Lower leg skin (tissue), 4 donors: ENCODE measurements at regions not wholly inside any gene's neighbourhood (a gene's known extent, or its start where the extent isn't known, plus 50 kb on each side); places are given as distances from the start of the nearest gene placed in this dataset.

ENCODE experiments used
- DNase-seq, 2 donors: peaks; one replicate each; pipeline ENCODE4 v3.0.0-alpha.2; 2019; ENCODE audit warnings: low spot score in 2 of 2
- H3K4me3 ChIP-seq: fragments of 200-600 bp; sonication (generic); 2 replicates; pipeline ENCODE4 v1.5.1; 2017; ENCODE audit warnings: mild to moderate bottlenecking, low read depth; ENCODE audit not compliant: poor library complexity, severe bottlenecking
- CTCF ChIP-seq, 3 donors: fragments of 450-650 bp; IDR thresholded peaks; one replicate each; pipeline ENCODE4 v1.5.1; 2016; ENCODE audit warnings: antibody characterized with exemption in 3 of 3, mild to moderate bottlenecking in 3 of 3, moderate library complexity in 2 of 3
- POLR2A ChIP-seq, 2 donors: fragments of 450-650 bp; IDR thresholded peaks; one replicate each; pipeline ENCODE4 v1.6.1; 2016 to 2017; ENCODE audit warnings: antibody characterized with exemption in 2 of 2, mild to moderate bottlenecking in 1 of 2, moderate library complexity in 1 of 2
- WGBS, 2 donors: methylation state at CpG; one replicate each; pipeline ENCODE4 v1.1.5; 2018; 5-methylcytosine and 5-hydroxymethylcytosine counted together
- intact Hi-C: fragments of 100-400 bp; cut with DNase I; formaldehyde crosslinking; loops from one replicate; pipeline ENCODE4 v1.15.0; 2023; ENCODE audit warnings: low total_unique reads

- intact Hi-C loops = no loop called here
- DNase-seq = no peak
Measured at GRCh38 chr3:88621586-88621985, 471.8 kb downstream of the C3orf38 start.

GRCh38 chr3:88623709-88624108, 473.9 kb downstream of the C3orf38 start:
- no peak overlapping the region for H3K4me3 ChIP-seq
- intact Hi-C loops = no loop called here
- no peak for DNase-seq
- no peak for TF ChIP-seq POLR2A (IDR thresholded peaks at IDR 0.05)
- no peak for TF ChIP-seq CTCF (IDR thresholded peaks at IDR 0.05)

More at GRCh38 chr3:88621586-88621985, 471.8 kb downstream of the C3orf38 start:
- TF ChIP-seq POLR2A (IDR thresholded peaks at IDR 0.05) (no peak), CTCF (IDR thresholded peaks at IDR 0.05) (no peak)
- no peak overlapping the region for H3K4me3 ChIP-seq
- WGBS, 2 donors = 67 to 79% methylated on average over 2 of the region's 2 CpGs

- intact Hi-C loops = no loop called here
- 85 to 91% methylated on average over 2 of the region's 2 CpGs for WGBS, 2 donors
- DNase-seq = no peak
Measured at GRCh38 chr3:88626456-88627120, 476.8 kb downstream of the C3orf38 start.

GRCh38 chr3:88628901-88629300, 478.5 kb upstream of the EPHA3 start:
- no peak for DNase-seq
- no peak for TF ChIP-seq CTCF (IDR thresholded peaks at IDR 0.05)
- no peak for TF ChIP-seq POLR2A (IDR thresholded peaks at IDR 0.05)
- intact Hi-C loops = no loop called here
- H3K4me3 ChIP-seq = no peak overlapping the region
- 90 to 97% methylated on average over 4 of the region's 4 CpGs for WGBS, 2 donors

More at GRCh38 chr3:88626456-88627120, 476.8 kb downstream of the C3orf38 start:
- TF ChIP-seq CTCF (IDR thresholded peaks at IDR 0.05) (no peak), POLR2A (IDR thresholded peaks at IDR 0.05) (no peak)
- no peak overlapping the region for H3K4me3 ChIP-seq

GRCh38 chr3:88632226-88632625, 475.2 kb upstream of the EPHA3 start:
- no peak for TF ChIP-seq CTCF (IDR thresholded peaks at IDR 0.05)
- no peak for TF ChIP-seq POLR2A (IDR thresholded peaks at IDR 0.05)
- DNase-seq = no peak
- 24 to 33% methylated on average over 2 of the region's 2 CpGs for WGBS, 2 donors
- intact Hi-C loops = no loop called here
- H3K4me3 ChIP-seq = no peak overlapping the region

GRCh38 chr3:88640581-88640980, 466.8 kb upstream of the EPHA3 start:
- intact Hi-C loops = no loop called here
- 65 to 69% methylated on average over 1 of the region's 1 CpG for WGBS, 2 donors
- DNase-seq = no peak
- TF ChIP-seq CTCF (IDR thresholded peaks at IDR 0.05) (no peak), POLR2A (IDR thresholded peaks at IDR 0.05) (no peak)
- no peak overlapping the region for H3K4me3 ChIP-seq
